ENCODE measurements at regions not wholly inside any gene's neighbourhood (a gene's known extent, or its start where the extent isn't known, plus 50 kb on each side); places are given as distances from the start of the nearest gene placed in this dataset.

- Histone ChIP-seq H3K27me3 (no peaks in the 10 kb centered on the region), H3K4me1 (no peaks in the 10 kb centered on the region), H3K4me3 (no peak overlapping the region), H3K36me3 (no peaks in the 10 kb centered on the region), H3K9me3 (no peaks in the 10 kb centered on the region), H3K27ac (no peak overlapping the region)
- intact Hi-C loops (cut with DNase I) = no loop called here
- no peak for DNase-seq (ENCODE audit: extremely low spot score in 2 of 2)
- TF ChIP-seq, protein P1, sequence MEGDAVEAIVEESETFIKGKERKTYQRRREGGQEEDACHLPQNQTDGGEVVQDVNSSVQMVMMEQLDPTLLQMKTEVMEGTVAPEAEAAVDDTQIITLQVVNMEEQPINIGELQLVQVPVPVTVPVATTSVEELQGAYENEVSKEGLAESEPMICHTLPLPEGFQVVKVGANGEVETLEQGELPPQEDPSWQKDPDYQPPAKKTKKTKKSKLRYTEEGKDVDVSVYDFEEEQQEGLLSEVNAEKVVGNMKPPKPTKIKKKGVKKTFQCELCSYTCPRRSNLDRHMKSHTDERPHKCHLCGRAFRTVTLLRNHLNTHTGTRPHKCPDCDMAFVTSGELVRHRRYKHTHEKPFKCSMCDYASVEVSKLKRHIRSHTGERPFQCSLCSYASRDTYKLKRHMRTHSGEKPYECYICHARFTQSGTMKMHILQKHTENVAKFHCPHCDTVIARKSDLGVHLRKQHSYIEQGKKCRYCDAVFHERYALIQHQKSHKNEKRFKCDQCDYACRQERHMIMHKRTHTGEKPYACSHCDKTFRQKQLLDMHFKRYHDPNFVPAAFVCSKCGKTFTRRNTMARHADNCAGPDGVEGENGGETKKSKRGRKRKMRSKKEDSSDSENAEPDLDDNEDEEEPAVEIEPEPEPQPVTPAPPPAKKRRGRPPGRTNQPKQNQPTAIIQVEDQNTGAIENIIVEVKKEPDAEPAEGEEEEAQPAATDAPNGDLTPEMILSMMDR (IDR thresholded peaks at IDR 0.05) = no peak
- TF ChIP-seq POLR2A (IDR thresholded peaks at IDR 0.05) (no peak), POLR2AphosphoS5 (IDR thresholded peaks at IDR 0.05; ENCODE audit: insufficient read depth in 1 of 2, low read depth in 1 of 2) (no peak)
Observed at GRCh38 chr12:5236022-5236640, 192.5 kb downstream of the KCNA5 start.

GRCh38 chr12:5242440-5242839 is 189.5 kb upstream of the NTF3 start:
- no peaks in the 10 kb centered on the region for H3K4me1 ChIP-seq
- no peaks in the 10 kb centered on the region for H3K9me3 ChIP-seq
- no peaks in the 10 kb centered on the region for H3K27me3 ChIP-seq
- no peak overlapping the region for H3K27ac ChIP-seq
- TF ChIP-seq POLR2AphosphoS5 (IDR thresholded peaks at IDR 0.05; ENCODE audit: insufficient read depth in 1 of 2, low read depth in 1 of 2) (no peak), POLR2A (IDR thresholded peaks at IDR 0.05) (no peak)
- TF ChIP-seq, protein P1 (IDR thresholded peaks at IDR 0.05) = no peak
- H3K4me3 ChIP-seq = no peak overlapping the region
- no peaks in the 10 kb centered on the region for H3K36me3 ChIP-seq
- DNase-seq (ENCODE audit: extremely low spot score in 2 of 2) = no peak
- intact Hi-C loops (cut with DNase I) = no loop called here

GRCh38 chr12:5243014-5243413 is 188.9 kb upstream of the NTF3 start:
- H3K27ac ChIP-seq = no peak overlapping the region
- no peaks in the 10 kb centered on the region for H3K9me3 ChIP-seq
- DNase-seq (ENCODE audit: extremely low spot score in 2 of 2) = no peak
- H3K27me3 ChIP-seq = no peaks in the 10 kb centered on the region
- no peak overlapping the region for H3K4me3 ChIP-seq
- intact Hi-C loops (cut with DNase I) = no loop called here
- H3K4me1 ChIP-seq = no peaks in the 10 kb centered on the region
- no peaks in the 10 kb centered on the region for H3K36me3 ChIP-seq
- no peak for TF ChIP-seq POLR2AphosphoS5 (IDR thresholded peaks at IDR 0.05; ENCODE audit: insufficient read depth in 1 of 2, low read depth in 1 of 2)
- TF ChIP-seq POLR2A (IDR thresholded peaks at IDR 0.05) = no peak
- TF ChIP-seq, protein P1 (IDR thresholded peaks at IDR 0.05) = no peak

GRCh38 chr12:5244513-5244972 is 187.4 kb upstream of the NTF3 start:
- Histone ChIP-seq H3K4me1 (no peaks in the 10 kb centered on the region), H3K27ac (no peak overlapping the region), H3K36me3 (no peaks in the 10 kb centered on the region), H3K27me3 (no peaks in the 10 kb centered on the region), H3K4me3 (no peak overlapping the region), H3K9me3 (no peaks in the 10 kb centered on the region)
- DNase-seq (ENCODE audit: extremely low spot score in 2 of 2) = no peak
- TF ChIP-seq, protein P1 (IDR thresholded peaks at IDR 0.05) = no peak
- TF ChIP-seq POLR2A (IDR thresholded peaks at IDR 0.05) (no peak), POLR2AphosphoS5 (IDR thresholded peaks at IDR 0.05; ENCODE audit: insufficient read depth in 1 of 2, low read depth in 1 of 2) (no peak)
- intact Hi-C loops (cut with DNase I) = no loop called here

DNA sequence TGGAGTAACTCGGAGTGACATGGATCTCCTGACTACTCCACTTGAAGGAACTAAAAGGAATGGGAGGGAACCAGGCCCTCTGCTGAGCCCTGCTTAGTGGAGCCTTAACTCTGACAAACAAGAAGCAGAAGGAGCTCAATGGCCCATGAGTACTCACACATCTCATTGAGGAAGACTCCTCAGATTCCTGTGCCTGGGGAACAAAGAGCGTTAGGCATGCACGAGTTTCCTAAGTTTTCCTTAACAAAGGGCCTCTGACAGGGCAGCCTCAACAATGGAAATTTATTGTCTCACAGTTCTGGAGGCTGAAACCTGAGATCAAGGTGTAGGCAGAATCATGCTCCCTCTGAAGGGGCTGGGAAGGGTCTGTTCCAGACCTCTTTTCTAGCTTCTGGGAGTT is 185.7 kb upstream of the NTF3 start:
- no peak for DNase-seq (ENCODE audit: extremely low spot score in 2 of 2)
- intact Hi-C loops (cut with DNase I) = no loop called here

More for the DNA sequence above, 185.7 kb upstream of the NTF3 start:
- Histone ChIP-seq H3K36me3 (no peaks in the 10 kb centered on the region), H3K4me3 (no peak overlapping the region), H3K4me1 (no peaks in the 10 kb centered on the region), H3K27me3 (no peaks in the 10 kb centered on the region), H3K9me3 (no peaks in the 10 kb centered on the region), H3K27ac (no peak overlapping the region)
- TF ChIP-seq POLR2AphosphoS5 (IDR thresholded peaks at IDR 0.05; ENCODE audit: insufficient read depth in 1 of 2, low read depth in 1 of 2) = no peak
- no peak for TF ChIP-seq POLR2A (IDR thresholded peaks at IDR 0.05)
- TF ChIP-seq, protein P1 (IDR thresholded peaks at IDR 0.05) = no peak
